K562 (cell line): ENCODE measurements at regions not wholly inside any gene's neighbourhood (a gene's known extent, or its start where the extent isn't known, plus 50 kb on each side); places are given as distances from the start of the nearest gene placed in this dataset.

Experiments
- CREB5 ChIP-seq: fragments of 250-450 bp; sonication (Bioruptor Pico); IDR thresholded peaks from 2 replicates; pipeline ENCODE4 v1.5.0; 2020; ENCODE audit warnings: mild to moderate bottlenecking
- ELF1 ChIP-seq: fragments of 200-800 bp; sonication (Bioruptor generic); IDR thresholded peaks from 2 replicates; pipeline ENCODE4 v1.6.1; 2016; ENCODE audit warnings: missing genetic modification characterization, missing compliant biosample characterization
- ESRRB ChIP-seq: fragments of 250-450 bp; sonication (Bioruptor Pico); IDR thresholded peaks from 2 replicates; pipeline ENCODE4 v1.5.0; 2020; ENCODE audit warnings: mild to moderate bottlenecking, moderate library complexity, borderline replicate concordance
- EZH2 ChIP-seq: IDR thresholded peaks from 2 replicates; pipeline ENCODE4 v1.6.1; 2012; ENCODE audit warnings: low read depth, mild to moderate bottlenecking, inconsistent platforms, low read length, borderline replicate concordance
- MAFK ChIP-seq: IDR thresholded peaks from 2 replicates; pipeline ENCODE4 v1.6.1; 2011; ENCODE audit warnings: low read length, improper control_type of control experiment
- SMARCA5 ChIP-seq: fragments of 450-650 bp; IDR thresholded peaks from 2 replicates; pipeline ENCODE4 v1.6.1; 2016
- ZBTB43 ChIP-seq: sonication (generic); formaldehyde crosslinking; IDR thresholded peaks from 2 replicates; pipeline ENCODE4 v1.8.0; 2023; ENCODE audit warnings: mild to moderate bottlenecking, missing genetic modification reagents
- ZFX ChIP-seq: sonication (generic); formaldehyde crosslinking; IDR thresholded peaks from 2 replicates; pipeline ENCODE4 v1.8.0; 2022; ENCODE audit warnings: mild to moderate bottlenecking, missing genetic modification reagents, moderate library complexity
- ZNF23 ChIP-seq: fragments of 250-450 bp; sonication (Bioruptor Pico); IDR thresholded peaks from 2 replicates; pipeline ENCODE4 v1.4.0; 2020; ENCODE audit warnings: mild to moderate bottlenecking

DNA sequence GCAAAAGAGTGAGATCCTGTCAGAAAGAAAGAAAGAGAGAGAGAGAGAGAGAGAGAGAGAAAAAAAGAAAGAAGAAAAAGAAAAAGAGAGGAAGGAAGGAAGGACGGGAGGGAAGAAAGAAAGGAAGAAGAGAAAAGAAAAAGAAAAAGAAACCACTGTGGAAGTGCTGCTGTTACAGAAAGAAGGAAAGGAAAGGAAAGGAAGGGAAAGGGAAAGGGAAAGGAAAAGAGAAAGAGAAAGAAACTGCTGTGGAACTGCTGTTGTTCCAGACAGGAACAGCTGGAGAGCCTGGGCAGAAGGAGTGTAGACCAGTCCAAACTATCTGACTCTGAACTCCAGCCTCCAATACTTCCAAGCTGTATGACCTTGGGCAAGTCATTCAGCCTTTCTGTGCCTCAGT is 220.7 kb upstream of the WWC1 start:
- TF ChIP-seq ELF1 (tag) (no peak), ZBTB43 (CRISPR knock-in tag) (no peak), MAFK (no peak), ZNF23 (no peak), EZH2 (no peak), ESRRB (CRISPR knock-in tag) (no peak), SMARCA5 (no peak), ZFX (CRISPR knock-in tag) (no peak), CREB5 (CRISPR knock-in tag) (no peak)
